ENCODE measurements at regions not wholly inside any gene's neighbourhood (a gene's known extent, or its start where the extent isn't known, plus 50 kb on each side); places are given as distances from the start of the nearest gene placed in this dataset.

GRCh38 chr2:142688856-142689605 is 188.4 kb upstream of the KYNU start:
- no peak for TF ChIP-seq CTCF (conservative IDR thresholded peaks at IDR 0.05; ENCODE audit: low read length)
- no peak for TF ChIP-seq EZH2phosphoT487 (IDR thresholded peaks at IDR 0.05; ENCODE audit: borderline replicate concordance)

Data from Loucy (cell line).